GM18498 (cell line): ENCODE measurements at regions not wholly inside any gene's neighbourhood (a gene's known extent, or its start where the extent isn't known, plus 50 kb on each side); places are given as distances from the start of the nearest gene placed in this dataset.
A peak's percentile ranks its signal among the peaks of the same experiment; 100 is the strongest.

Experiments
- ATAC-seq: cut with Tn5 transposase; IDR thresholded peaks from one replicate; pipeline ENCODE4 v1.9.1; 2021; ENCODE audit warnings: mild to moderate bottlenecking, moderate library complexity; ENCODE audit not compliant: unreplicated experiment

DNA sequence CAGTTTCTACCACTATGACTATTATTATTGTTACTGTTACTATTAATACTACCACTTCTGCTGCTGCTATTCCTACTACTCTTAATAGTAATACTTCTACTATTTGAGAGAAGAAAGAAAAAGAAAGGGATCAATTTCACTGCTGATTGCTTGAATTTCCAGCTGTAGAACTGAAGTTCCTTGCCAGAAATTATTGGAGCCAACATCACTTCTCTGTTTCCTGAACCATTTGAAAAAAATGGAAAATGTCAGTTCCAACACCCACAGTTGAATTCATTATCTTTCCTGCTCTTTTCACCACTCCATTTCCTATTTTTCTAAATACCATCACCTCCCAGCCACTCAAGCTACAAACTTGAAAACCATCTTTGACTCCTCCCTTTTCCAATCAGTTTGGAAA, 54.1 kb upstream of the PIK3C2G start:
- ATAC-seq = no peak

DNA sequence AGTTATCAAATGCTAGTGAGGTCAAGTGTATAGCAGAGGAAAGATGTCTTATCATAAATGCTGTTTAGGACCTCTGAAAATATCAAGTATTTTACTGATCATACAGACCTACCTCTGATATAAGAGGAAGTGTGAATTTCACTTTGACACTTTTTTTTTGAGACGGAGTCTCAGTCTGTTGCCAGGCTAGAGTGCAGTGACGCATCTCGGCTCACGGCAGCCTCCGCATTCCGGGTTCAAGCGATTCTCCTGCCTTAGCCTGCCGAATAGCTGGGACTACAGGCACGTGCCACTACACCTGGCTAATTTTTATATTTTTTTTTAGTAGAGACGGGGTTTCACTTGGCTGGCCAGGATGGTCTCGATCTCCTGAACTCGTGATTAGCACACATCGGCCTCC, 55.1 kb upstream of the PIK3C2G start:
- no peak for ATAC-seq

DNA sequence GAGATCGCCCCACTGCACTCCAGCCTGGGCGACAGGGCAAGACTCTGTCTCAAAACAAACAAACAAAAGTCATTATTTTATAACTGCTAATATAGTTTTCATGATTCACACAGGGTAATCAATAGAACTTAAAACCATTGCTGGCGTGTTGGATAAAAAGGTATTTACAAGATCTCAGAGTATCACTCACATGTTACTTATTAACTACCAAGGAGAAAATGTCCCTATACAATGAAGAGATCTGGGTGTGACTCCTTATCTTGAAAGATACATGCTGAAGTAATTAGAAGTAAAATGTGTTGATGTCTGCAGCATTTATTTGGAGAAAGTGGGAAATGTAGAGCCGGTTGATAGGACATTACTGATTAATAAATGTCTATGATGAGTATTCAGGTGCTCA, 57.3 kb upstream of the PIK3C2G start:
- ATAC-seq = no peak

DNA sequence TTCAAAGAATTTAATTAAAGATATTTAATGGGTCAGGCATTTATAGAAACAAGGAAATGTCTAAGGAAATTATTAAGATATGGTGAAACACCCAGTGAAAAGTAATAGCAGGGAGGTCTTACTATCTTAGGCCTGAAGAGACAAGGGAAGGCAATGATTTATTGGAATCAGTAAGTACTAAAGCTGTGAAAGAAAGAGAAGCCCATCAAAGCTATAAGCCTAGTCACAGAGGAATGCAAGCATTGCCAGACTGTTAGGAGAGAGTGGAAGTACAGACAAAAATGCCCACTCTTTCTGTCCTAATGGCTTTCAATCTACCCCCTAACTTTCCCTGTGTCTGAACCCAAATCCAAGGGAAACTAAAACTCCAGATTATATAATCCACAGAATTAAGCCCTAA, 69.2 kb upstream of the PIK3C2G start:
- no peak for ATAC-seq

DNA sequence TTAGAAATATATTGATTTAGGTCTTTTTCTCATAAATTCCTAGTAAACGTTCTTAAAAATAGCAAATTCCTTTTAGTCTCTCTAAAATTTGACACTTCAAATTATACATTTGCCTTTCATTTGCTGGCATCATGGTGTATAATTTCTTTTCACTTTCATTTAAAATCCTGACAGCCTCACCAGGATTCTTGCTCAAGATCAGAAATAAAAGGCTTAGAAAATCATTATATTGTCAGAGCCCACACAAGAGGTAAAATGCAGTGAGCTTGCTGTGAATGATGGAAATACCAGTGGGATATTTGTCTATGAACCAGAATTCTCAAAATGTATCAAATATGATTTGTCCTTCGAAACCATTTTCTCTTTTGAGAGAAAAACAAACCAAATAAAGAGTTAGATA, 78.2 kb upstream of the PIK3C2G start:
- no peak for ATAC-seq

DNA sequence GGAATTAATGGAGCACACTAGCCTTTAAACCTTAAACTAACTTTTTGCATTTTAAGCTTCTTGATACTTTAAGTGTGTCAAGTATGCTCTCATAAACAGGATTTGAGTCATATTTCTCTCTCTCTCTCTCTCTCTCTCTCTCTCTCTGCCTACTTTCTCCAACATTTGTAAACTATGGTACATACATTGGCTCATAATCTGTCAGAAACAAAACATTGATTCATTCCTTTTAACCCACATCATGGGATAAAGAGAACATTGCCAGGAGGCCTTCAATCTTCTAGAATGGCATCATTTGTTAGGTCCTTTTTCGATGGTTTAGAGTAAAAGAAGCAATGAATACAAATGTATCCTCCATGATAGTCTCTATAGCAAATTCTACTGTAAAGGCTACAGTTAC, 81.6 kb upstream of the RERGL start:
- ATAC-seq = no peak

DNA sequence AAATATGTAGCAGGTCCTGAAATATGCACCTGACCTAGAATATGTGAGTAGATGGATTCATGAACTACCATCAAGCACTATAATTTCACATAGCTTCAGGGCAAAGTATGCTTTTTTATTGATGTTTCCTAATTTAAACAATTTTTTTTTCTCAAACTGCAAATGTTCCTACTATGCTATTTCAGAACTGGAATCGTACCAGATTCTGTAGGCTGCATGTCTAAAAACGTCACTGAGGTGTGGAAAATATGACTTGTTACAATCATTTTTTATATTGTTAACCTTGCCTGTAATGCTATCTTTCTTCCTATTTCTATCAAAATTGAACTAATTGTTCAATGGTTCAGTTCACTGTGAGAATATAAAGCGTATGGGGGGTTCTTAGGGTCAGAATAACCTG, 78.0 kb upstream of the RERGL start:
- ATAC-seq = no peak

DNA sequence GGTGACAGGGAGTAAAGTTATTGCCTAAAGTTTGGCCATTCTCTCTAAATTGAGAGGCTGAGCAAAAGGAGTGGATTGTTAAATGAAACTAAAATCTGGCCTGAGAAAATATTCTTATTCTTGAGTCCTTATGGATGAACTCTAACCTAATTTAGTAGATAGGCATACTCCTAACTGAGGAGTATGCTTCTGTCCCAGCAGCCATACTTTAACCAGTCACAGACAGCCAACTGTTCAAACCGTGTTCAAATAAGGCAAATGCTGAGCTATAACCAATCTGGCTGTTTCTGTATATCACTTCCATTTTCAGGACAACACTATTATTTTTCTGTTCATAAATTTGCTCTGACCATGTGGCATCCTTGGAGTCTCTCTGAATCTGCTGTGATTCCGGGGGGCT, 75.9 kb upstream of the RERGL start:
- ATAC-seq = no peak

DNA sequence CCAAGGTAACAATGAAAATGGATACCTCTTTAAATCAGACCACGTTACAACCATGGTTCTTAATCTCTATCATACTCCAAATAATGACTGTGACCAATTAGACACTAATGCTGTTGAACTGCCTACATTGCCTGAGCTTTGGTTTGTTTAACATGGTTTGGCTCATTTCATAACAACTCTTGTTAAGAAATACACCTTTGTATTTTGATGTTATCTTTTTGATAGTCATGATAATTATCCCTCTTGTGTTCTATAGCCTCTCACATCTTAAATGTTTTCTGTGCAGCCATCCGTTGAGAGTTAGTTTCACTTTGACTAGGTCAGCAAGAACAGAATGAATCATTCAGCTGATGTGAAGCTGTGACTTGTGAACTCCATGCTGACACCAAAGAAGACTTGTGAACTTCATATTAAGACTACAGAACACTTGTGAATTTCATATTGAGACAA, 75.5 kb upstream of the RERGL start:
- ATAC-seq = peak; percentile 99

DNA sequence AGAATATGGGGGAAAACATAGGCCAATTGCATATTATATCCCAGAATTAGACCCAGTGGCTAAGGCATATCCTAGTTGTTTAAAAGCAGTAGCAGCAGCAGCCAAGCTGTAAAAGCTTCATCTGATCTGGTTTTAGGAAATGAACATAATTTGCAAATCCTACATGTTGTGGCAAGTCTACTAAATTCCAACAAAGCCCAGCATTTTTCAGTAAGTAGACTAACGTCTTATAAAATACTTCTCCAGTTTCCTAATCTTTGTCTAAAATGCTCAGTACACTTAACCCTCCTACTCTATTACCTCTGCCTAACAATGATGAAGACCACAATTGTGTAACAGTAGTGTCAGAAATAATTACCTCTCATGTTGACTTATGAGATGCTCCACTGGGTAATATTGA, 70.9 kb upstream of the RERGL start:
- ATAC-seq = no peak

DNA sequence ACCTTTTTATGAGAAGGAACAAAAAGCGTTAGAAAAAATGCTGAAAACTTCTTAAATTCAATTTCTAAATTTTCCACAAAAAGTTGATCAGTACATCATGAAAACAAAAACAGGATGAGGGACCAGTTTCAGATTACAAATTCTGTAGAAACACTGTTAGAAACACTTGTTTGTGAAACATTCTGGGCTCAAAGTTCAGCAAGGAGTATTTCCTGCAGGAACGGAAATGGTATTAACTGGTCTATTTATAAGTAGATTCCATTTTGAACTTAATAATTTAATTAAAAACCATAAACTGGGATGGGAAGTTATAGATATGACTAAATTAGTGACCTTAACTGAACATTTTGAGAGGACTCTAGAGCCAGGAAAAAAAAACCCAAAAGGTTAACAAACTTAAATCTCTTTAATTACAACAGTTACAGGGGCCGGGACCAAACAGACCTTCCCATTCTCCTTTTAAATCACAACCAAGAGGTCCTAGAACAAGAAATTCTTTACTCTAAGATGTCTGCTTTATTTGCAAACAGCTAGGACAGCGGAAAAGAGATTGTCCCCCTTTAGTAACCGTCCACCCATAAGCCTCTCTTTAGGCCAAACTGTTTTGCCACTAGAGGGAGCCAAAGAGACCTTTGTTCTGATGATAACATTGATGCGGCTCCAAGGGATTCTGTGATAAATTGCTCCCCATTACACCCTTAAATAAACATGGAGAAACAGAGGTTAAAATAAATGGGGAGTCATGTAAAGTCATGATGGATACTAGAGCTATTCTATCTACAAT, 69.0 kb upstream of the RERGL start:
- no peak for ATAC-seq

DNA sequence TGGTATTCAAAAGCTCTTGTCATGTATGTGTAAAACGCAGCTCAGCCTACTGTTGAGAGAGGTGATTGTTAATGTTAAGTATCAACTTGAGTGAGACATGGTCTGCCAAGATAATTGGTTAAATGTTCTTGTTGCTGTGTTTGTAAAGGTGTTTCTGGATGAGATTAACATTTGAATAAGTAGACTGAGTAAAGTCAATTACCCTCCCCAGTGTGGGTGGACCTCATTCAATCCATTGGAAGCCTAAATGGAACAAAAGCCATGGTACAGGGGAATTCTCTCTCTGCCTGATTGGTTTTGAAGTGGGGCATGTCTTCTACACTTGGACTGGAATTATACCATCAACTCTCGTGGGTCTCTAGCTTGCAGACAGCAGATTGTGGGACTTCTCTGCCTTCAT, 63.8 kb upstream of the RERGL start:
- ATAC-seq = no peak

DNA sequence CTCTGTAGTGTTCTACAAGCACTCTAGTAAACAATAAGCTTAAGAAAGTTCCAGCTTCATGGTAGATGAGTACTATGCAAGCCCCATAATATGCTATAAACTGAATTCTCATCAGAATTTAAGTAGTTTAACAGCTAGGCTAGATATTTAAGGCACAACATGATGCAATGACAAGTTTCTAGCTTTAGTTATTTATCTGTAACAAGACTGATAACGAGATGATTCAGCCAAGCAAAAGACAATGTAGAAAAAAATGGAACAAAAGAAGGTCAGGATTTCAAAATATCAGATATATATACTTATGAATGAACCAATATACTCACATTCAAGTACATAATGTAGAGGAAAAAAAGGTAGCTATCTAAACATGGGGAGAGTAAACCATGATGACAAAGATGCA, 61.0 kb upstream of the RERGL start:
- ATAC-seq = no peak

DNA sequence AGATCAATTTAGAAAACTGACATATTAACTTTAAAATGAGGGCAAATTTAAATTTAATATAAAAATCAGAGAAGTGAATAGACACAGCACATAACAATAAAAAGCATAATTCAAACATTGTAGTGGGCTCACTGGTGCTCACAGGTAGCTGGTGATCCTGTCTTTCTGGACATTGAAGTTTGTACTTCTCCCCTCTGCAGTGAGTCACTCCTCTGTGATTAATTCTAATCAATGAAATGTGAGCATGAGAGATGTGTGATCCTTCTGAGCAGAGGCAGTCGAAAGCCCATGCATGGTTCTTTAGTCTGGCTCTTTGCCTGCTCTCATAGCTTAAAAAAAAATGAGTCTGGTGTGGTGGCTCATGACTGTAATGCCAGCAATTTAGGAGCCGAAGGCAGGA, 59.0 kb upstream of the RERGL start:
- ATAC-seq = no peak

DNA sequence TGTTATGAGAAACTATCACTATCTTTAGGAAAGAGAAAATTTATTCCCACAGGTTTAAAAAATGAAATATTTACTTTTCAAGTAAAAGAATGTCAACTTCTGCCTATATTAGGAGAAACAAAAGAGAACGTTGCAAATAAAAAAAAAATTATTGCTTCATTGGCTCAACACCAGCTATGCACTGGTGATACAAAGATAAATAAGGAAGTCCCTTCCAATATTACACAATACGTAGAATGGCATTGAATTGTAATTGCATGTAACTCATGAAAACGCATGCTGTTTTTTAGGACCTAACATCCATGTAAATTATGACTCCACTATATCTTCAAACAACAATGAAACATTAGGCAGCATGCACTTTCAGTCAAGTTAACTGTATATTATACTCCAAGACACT, 56.4 kb upstream of the RERGL start:
- ATAC-seq = no peak

DNA sequence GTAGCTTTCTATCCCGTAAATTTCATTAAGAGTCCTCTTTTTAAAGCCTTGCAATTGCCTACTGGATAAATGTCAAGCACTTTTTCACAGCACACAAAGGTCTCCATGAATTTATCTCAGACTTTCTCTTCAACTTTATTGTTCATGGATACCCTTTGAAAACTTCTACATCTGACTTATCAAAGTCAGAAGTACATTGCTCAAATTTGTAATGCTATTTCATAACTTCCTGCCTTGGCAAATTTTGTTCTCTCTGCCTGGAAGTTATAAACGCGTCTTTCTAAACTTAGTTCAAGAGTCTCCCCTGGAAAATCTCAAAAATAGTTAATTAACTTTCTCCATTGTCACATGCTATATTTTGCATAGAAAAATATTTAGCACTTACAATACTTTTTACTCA, 55.9 kb upstream of the RERGL start:
- ATAC-seq = no peak

DNA sequence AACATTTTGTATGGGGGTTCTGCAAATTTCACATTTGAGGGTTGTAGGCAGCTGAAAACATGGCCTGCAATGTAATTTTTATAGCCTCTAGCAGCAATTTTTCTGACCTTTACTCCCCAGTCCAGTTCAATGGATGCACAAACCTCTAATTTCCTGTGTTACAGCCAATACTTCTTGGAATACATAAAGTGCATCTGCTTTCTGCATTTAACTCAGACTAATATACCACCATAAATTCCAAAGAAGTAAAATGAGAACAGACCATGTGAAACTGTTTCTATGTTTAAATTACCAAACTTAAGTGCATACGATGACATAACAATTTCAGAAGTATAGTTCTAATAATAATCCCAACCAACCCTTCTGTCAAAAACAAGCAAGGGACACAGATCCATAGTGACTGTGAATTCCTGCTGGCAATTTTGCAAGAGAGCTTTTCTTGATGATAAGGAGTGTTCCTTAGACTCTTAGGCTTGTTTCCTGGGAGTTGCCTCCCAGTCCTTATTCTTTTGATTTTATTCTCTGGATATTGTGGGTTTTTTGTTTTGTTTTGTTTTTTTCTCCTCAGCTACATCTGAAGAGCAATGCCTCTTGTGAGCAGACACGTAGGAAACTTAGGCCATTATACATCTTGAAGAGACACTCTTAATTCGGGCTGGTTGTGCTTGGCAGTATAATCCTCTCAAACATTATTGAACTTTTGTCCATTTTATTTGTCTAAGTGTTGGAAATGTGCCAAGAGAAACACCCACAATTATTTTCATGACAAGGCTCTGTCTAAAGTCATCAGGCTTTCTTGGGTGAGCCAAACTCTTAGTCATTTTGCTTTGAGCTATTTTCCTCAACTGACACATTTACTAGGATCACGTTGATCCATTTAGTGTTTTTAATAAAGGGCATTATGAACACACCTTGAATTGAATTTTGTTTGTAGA, 51.3 kb upstream of the RERGL start:
- no peak for ATAC-seq

DNA sequence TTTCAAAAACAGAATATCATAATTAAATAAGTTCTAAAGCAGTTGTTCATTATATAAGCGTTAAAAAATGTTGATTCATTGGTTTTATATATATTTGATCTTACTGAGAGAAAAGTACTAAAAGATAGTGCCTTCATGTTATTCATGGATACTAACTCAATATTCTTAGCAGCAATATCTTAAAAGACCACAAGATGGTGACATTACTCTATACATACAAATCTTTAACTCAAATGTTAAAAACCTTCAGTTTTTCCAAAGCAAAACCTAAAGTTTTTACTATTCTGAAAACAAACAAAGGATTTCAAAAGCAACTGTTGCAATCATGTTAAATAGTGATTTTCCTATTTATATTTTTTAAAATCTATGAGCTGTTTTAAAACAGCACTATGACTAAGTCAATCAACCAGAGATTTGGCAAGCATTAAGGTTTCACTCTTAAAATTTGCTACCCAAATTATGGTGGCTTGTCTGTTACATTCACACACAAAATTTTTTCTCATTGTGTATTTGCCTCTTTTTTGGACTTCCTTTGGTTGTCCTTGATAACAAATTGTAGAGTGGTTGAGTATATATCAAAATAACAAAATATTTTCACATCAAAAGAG, 50.1 kb upstream of the RERGL start:
- no peak for ATAC-seq
